K562 (cell line): ENCODE measurements at regions not wholly inside any gene's neighbourhood (a gene's known extent, or its start where the extent isn't known, plus 50 kb on each side); places are given as distances from the start of the nearest gene placed in this dataset.
A peak's percentile ranks its signal among the peaks of the same experiment; 100 is the strongest.

ENCODE experiments used
- BCOR ChIP-seq: fragments of 450-650 bp; IDR thresholded peaks from 2 replicates; pipeline ENCODE4 v1.6.1; 2016
- CHD2 ChIP-seq: IDR thresholded peaks from 2 replicates; pipeline ENCODE4 v1.6.1; 2011; ENCODE audit warnings: low read depth, low read length
- ESRRA ChIP-seq: fragments of 450-650 bp; IDR thresholded peaks from 2 replicates; pipeline ENCODE4 v1.6.1; 2014; ENCODE audit warnings: low read depth, mild to moderate bottlenecking, moderate library complexity, borderline replicate concordance
- FOSL1 ChIP-seq: fragments of 200-800 bp; sonication (Bioruptor generic); conservative IDR thresholded peaks from 2 replicates; pipeline ENCODE4 v1.6.1; 2016; ENCODE audit warnings: missing genetic modification characterization, missing compliant biosample characterization
- FOXA3 ChIP-seq, 2 experiments: fragments of 450-650 bp in 1 of 2; sonication (generic) in 1 of 2; formaldehyde crosslinking; IDR thresholded peaks in 1 of 2; conservative IDR thresholded peaks in 1 of 2; 2 replicates each; pipeline versions ENCODE4 v1.4.0 to v1.8.0; 2020 to 2022; ENCODE audit warnings: mild to moderate bottlenecking in 2 of 2, missing genetic modification reagents in 1 of 2
- FOXJ2 ChIP-seq: fragments of 200-800 bp; sonication (Bioruptor generic); IDR thresholded peaks from 2 replicates; pipeline ENCODE4 v1.6.1; 2016; ENCODE audit warnings: missing genetic modification characterization, missing compliant biosample characterization
- KLF13 ChIP-seq: fragments of 450-650 bp; IDR thresholded peaks from 2 replicates; pipeline ENCODE4 v1.6.1; 2016; ENCODE audit warnings: missing genetic modification characterization, low read depth, mild to moderate bottlenecking, missing compliant biosample characterization, moderate library complexity, borderline replicate concordance
- NFE2L1 ChIP-seq: fragments of 450-650 bp; IDR thresholded peaks from 2 replicates; pipeline ENCODE4 v1.6.1; 2016; ENCODE audit warnings: missing genetic modification characterization, low read depth, mild to moderate bottlenecking, missing compliant biosample characterization, moderate library complexity, borderline replicate concordance
- RBFOX2 ChIP-seq: fragments of 200-400 bp; formaldehyde crosslinking; IDR thresholded peaks from 2 replicates; pipeline ENCODE4 v1.6.1; 2017; ENCODE audit warnings: low read depth, mild to moderate bottlenecking, low read length, moderate library complexity
- SMARCA4 ChIP-seq: fragments of 450-650 bp; IDR thresholded peaks from 2 replicates; pipeline ENCODE4 v1.6.1; 2016
- TBL1XR1 ChIP-seq, 2 experiments: IDR thresholded peaks; 2 replicates each; pipeline ENCODE4 v1.6.1; 2012; ENCODE audit warnings: improper control_type of control experiment in 2 of 2, low read length in 2 of 2, mild to moderate bottlenecking in 1 of 2
- TBP ChIP-seq: optimal IDR thresholded peaks from 2 replicates; pipeline ENCODE3; 2011; ENCODE audit warnings: low read depth, low read length, improper control_type of control experiment
- ZNF277 ChIP-seq: fragments of 250-450 bp; sonication (Bioruptor Pico); IDR thresholded peaks from 2 replicates; pipeline ENCODE4 v1.8.0; 2022; ENCODE audit warnings: inconsistent platforms, mild to moderate bottlenecking, moderate library complexity, borderline replicate concordance
- ZNF41 ChIP-seq: fragments of 250-450 bp; sonication (Bioruptor Pico); conservative IDR thresholded peaks from 2 replicates; pipeline ENCODE4 v1.4.0; 2020; ENCODE audit warnings: mild to moderate bottlenecking
- ZNF592 ChIP-seq: fragments of 450-650 bp; IDR thresholded peaks from 2 replicates; pipeline ENCODE4 v1.6.1; 2017; ENCODE audit warnings: antibody characterized with exemption, mild to moderate bottlenecking
- TF ChIP-seq, protein P1 (sequence below): IDR thresholded peaks from 2 replicates; pipeline ENCODE4 v1.6.1; 2014; ENCODE audit warnings: antibody characterized with exemption
- TF ChIP-seq, protein P2 (sequence below): fragments of 200-800 bp; sonication (Bioruptor generic); IDR thresholded peaks from 2 replicates; pipeline ENCODE4 v1.6.1; 2017; ENCODE audit warnings: missing genetic modification characterization, missing compliant biosample characterization
- TF ChIP-seq, protein P3 (sequence below): fragments of 450-650 bp; formaldehyde crosslinking; IDR thresholded peaks from 2 replicates; pipeline ENCODE4 v1.4.0; 2022; ENCODE audit warnings: mild to moderate bottlenecking, moderate library complexity

DNA sequence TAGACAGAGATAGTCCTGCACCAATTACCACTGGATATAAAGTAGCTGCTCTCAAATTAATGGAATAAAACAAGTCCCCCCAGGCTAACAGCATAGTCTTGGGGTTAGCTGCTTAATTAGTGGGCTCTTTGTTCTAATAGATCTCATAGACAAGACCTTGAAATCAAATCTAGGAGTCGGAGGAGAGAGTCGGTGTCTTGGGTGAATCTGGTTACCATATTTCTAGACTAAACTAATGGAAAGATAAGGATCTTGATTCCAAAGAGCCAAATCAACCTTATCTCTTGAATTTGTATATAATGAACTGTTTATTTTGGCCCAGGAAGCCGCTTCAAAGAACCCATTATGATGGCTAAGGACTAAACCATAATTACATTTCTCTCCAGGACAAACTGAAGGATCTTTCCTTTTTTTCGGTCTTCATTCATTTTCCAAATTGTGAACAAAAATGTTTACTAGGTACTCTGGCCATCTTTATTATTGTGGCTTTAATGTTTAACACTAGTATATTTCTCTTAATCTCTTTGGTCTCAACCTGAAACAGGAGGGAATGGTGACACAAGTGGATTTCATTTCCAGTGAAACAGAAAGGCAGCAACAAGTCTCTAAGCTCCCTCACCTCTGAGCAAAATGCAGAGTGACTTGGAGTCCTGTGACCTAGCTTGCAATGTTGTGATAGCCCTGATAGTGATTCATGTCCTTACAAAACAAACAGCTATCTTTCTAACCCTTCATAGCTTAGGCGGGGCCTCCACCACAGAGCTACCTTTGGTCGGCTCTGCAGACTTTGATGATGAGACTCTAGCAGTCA lies 137.9 kb upstream of the PARD3B start (continued):
- TF ChIP-seq, protein P1, sequence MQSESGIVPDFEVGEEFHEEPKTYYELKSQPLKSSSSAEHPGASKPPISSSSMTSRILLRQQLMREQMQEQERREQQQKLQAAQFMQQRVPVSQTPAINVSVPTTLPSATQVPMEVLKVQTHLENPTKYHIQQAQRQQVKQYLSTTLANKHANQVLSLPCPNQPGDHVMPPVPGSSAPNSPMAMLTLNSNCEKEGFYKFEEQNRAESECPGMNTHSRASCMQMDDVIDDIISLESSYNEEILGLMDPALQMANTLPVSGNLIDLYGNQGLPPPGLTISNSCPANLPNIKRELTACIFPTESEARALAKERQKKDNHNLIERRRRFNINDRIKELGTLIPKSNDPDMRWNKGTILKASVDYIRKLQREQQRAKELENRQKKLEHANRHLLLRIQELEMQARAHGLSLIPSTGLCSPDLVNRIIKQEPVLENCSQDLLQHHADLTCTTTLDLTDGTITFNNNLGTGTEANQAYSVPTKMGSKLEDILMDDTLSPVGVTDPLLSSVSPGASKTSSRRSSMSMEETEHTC, result peak; percentile 89
- TF ChIP-seq RBFOX2 (0 out of 2 replicates have a peak, but pooled peaks have one; percentile 25), ZNF592 (0 out of 2 replicates have a peak, but pooled peaks have one; percentile 12), TBL1XR1 (IDR thresholded peaks at IDR 0.05; ENCODE audit: low read length in 2 of 2) (peak in 1 of 2 experiments; percentile 29; a peak in 1 of 4 replicates), CHD2 (no peak), FOXJ2 (tag) (no peak; the same call in 1 of the 2 replicates), BCOR (no peak), ZNF277 (no peak), TBP (peak; percentile 31), FOXA3 (CRISPR knock-in tag; conservative IDR thresholded peaks at IDR 0.05 in 1 of 2, IDR thresholded peaks at IDR 0.05 in 1 of 2) (peak in 1 of 2 experiments; percentile 50; a peak in 1 of 4 replicates), FOSL1 (peak; percentile 83), SMARCA4 (peak; percentile 60), NFE2L1 (tag) (no peak), KLF13 (tag) (no peak), ZNF41 (no peak), ESRRA (0 out of 2 replicates have a peak, but pooled peaks have one; percentile 10)
- TF ChIP-seq, protein P2, sequence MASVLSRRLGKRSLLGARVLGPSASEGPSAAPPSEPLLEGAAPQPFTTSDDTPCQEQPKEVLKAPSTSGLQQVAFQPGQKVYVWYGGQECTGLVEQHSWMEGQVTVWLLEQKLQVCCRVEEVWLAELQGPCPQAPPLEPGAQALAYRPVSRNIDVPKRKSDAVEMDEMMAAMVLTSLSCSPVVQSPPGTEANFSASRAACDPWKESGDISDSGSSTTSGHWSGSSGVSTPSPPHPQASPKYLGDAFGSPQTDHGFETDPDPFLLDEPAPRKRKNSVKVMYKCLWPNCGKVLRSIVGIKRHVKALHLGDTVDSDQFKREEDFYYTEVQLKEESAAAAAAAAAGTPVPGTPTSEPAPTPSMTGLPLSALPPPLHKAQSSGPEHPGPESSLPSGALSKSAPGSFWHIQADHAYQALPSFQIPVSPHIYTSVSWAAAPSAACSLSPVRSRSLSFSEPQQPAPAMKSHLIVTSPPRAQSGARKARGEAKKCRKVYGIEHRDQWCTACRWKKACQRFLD (CRISPR knock-in tag), result 0 out of 2 replicates have a peak, but pooled peaks have one; percentile 53
- TF ChIP-seq, protein P3, sequence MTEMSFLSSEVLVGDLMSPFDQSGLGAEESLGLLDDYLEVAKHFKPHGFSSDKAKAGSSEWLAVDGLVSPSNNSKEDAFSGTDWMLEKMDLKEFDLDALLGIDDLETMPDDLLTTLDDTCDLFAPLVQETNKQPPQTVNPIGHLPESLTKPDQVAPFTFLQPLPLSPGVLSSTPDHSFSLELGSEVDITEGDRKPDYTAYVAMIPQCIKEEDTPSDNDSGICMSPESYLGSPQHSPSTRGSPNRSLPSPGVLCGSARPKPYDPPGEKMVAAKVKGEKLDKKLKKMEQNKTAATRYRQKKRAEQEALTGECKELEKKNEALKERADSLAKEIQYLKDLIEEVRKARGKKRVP, result no peak
